Right lobe of liver (tissue), 6 donors: ENCODE measurements at regions not wholly inside any gene's neighbourhood (a gene's known extent, or its start where the extent isn't known, plus 50 kb on each side); places are given as distances from the start of the nearest gene placed in this dataset.
"Not testable (repeated sequence)": the region's sequence is repeated elsewhere in the genome, so short reads cannot be mapped to it uniquely, and the experiment has no call there.

Experiments used
- ATAC-seq, 4 donors: fragments of 200-7000 bp; cut with Tn5 transposase; one replicate each; pipeline ENCODE4 v1.9.1; 2020; ENCODE audit warnings: mild to moderate bottlenecking in 4 of 4, moderate library complexity in 4 of 4
- DNase-seq, 3 donors: peaks; one replicate each; pipeline ENCODE4 v3.0.0-alpha.2; 2020
- H3K27ac ChIP-seq, 3 donors: fragments of 200-600 bp; one replicate each; pipeline ENCODE4 v1.8.0; 2022
- H3K27me3 ChIP-seq, 2 donors: fragments of 200-600 bp; one replicate each; pipeline ENCODE4 v1.8.0; 2022
- H3K36me3 ChIP-seq, 4 donors: fragments of 200-600 bp; sonication (generic) in 1 of 4; one replicate each; pipeline versions ENCODE4 v1.5.1 to v1.8.0; 2017 to 2022; ENCODE audit warnings: control low read depth in 1 of 4
- H3K4me1 ChIP-seq, 4 donors: fragments of 200-600 bp; sonication (generic) in 1 of 4; one replicate each; pipeline versions ENCODE4 v1.5.1 to v1.8.0; 2017 to 2022; ENCODE audit warnings: control low read depth in 1 of 4
- H3K4me3 ChIP-seq, 3 donors: fragments of 200-600 bp; one replicate each; pipeline ENCODE4 v1.8.0; 2022
- H3K9me3 ChIP-seq, 4 donors: fragments of 200-600 bp; sonication (generic) in 1 of 4; one replicate each; pipeline versions ENCODE4 v1.5.1 to v1.8.0; 2017 to 2022; ENCODE audit warnings: control low read depth in 1 of 4
- CTCF ChIP-seq, 4 donors: fragments of 200-600 bp in 3 of 4; fragments of 450-650 bp in 1 of 4; IDR thresholded peaks; one replicate each; pipeline versions ENCODE4 v1.5.1 to v1.8.0; 2016 to 2022; ENCODE audit warnings: antibody characterized with exemption in 4 of 4, mild to moderate bottlenecking in 2 of 4
- POLR2A ChIP-seq: fragments of 450-650 bp; IDR thresholded peaks from one replicate; pipeline ENCODE4 v1.6.1; 2017; ENCODE audit warnings: antibody characterized with exemption, mild to moderate bottlenecking
- WGBS: methylation state at CpG from one replicate; pipeline ENCODE4 v1.1.6; 2018; ENCODE audit warnings: low coverage, low lambda C conversion rate; ENCODE audit not compliant: insufficient coverage; ENCODE audit errors: missing lambda C conversion rate; 5-methylcytosine and 5-hydroxymethylcytosine counted together
- intact Hi-C, 2 donors: fragments of 100-400 bp; cut with DNase I; formaldehyde crosslinking; loops; one replicate each; pipeline versions ENCODE4 v1.11.2 to v1.14.1; 2022
- donor health status: DM: no; HTN: yes; CAD: no.
- donor health status: DM: no; HTN: no; CAD: no.
- donor health status: DM: no; HTN: no; CAD: no.
- donor health status: DM: no; HTN: yes; CAD: no.
- donor health status: DM: no; HTN: yes; CAD: no.

DNA sequence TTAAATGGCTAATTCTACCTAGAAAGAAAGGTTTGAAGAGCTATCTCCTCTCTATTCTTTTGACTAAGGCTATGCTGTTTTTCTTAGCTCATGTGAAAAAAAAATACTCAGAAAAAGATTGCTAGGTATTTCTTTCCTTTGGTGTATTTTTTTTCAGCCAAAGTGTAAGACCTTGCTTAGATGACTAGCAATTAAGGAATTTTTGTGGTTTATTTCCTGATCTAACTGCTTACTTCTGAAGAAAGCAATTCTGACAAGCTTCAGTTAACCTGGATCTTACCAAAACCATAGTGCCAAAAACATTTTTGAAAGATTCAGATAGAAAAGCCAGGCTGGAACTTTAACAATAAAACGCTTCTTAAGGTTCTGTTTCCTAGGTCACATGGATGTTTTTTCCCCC lies 315.6 kb downstream of the SOX2 start:
- Histone ChIP-seq H3K4me3 (no peak overlapping the region), H3K9me3 (no peaks in the 10 kb centered on the region), H3K36me3 (no peaks in the 10 kb centered on the region), H3K27ac (no peak overlapping the region), H3K4me1 (no peaks in the 10 kb centered on the region), H3K27me3 (no peaks in the 10 kb centered on the region)
- TF ChIP-seq POLR2A, result no peak
- no peak for TF ChIP-seq CTCF (IDR thresholded peaks at IDR 0.05)
- intact Hi-C loops, result no loop called here
- DNase-seq (no peak), ATAC-seq (no peak)
- 80% methylated on average over 1 of the region's 1 CpG for WGBS

- no peak overlapping the region for H3K27ac ChIP-seq
- no peak for DNase-seq
- ATAC-seq, result no peak
- no peaks in the 10 kb centered on the region for H3K27me3 ChIP-seq
- no peak for TF ChIP-seq CTCF (IDR thresholded peaks at IDR 0.05)
- no peak for TF ChIP-seq POLR2A
- H3K9me3 ChIP-seq, result no peaks in the 10 kb centered on the region
- intact Hi-C loops, result no loop called here
- H3K36me3 ChIP-seq, result no peaks in the 10 kb centered on the region
- H3K4me3 ChIP-seq, result no peak overlapping the region
- H3K4me1 ChIP-seq, result no peaks in the 10 kb centered on the region
- WGBS, result 63% methylated on average over 2 of the region's 3 CpGs
These were observed 316.4 kb downstream of the SOX2 start for GRCh38 chr3:182028081-182028480.

GRCh38 chr3:182034231-182034630 lies 322.5 kb downstream of the SOX2 start:
- H3K4me3 ChIP-seq, H3K27ac ChIP-seq, H3K36me3 ChIP-seq, H3K27me3 ChIP-seq, H3K9me3 ChIP-seq, intact Hi-C loops, ATAC-seq, DNase-seq, H3K4me1 ChIP-seq: not testable (repeated sequence)
- WGBS, result 42% methylated on average over 1 of the region's 1 CpG

GRCh38 chr3:182035324-182035723 lies 323.6 kb downstream of the SOX2 start:
- H3K4me3 ChIP-seq, result no peak overlapping the region
- no peaks in the 10 kb centered on the region for H3K36me3 ChIP-seq
- DNase-seq (no peak), ATAC-seq (no peak)
- no peaks in the 10 kb centered on the region for H3K27me3 ChIP-seq
- H3K27ac ChIP-seq, result no peak overlapping the region
- H3K4me1 ChIP-seq, result peaks cover 0 to 2% (median 0%) of the 10 kb centered on the region in 4 donors
- no peaks in the 10 kb centered on the region for H3K9me3 ChIP-seq
- WGBS, result 58% methylated on average over 3 of the region's 3 CpGs
- intact Hi-C loops, result no loop called here
- TF ChIP-seq CTCF (IDR thresholded peaks at IDR 0.05), result no peak
- TF ChIP-seq POLR2A, result no peak

DNA sequence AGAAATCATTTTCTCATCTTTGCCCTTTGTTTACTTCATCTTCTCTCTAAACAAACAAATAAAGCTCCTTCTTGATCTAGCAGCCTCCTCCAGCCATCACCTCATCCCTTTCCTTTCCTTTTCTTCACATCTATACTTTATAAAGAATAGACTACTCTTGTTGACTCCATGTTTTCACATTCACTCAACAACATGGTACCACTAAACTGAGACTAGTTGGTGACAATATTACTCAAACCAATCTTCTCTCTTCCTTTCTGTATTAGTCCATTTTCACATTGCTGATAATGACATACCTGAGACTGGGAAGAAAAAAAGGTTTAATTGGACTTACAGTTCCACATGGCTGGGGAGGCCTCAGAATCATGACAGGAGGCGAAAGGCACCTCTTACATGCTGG lies 324.7 kb downstream of the SOX2 start:
- ATAC-seq (no peak), DNase-seq (no peak)
- no peak overlapping the region for H3K4me3 ChIP-seq
- no peaks in the 10 kb centered on the region for H3K27me3 ChIP-seq
- 88% methylated on average over 1 of the region's 1 CpG for WGBS
- H3K36me3 ChIP-seq, result no peaks in the 10 kb centered on the region
- intact Hi-C loops, result no loop called here
- no peak for TF ChIP-seq POLR2A
- TF ChIP-seq CTCF (IDR thresholded peaks at IDR 0.05), result no peak
- H3K4me1 ChIP-seq, result peaks cover 0 to 2% (median 0%) of the 10 kb centered on the region in 4 donors
- no peaks in the 10 kb centered on the region for H3K9me3 ChIP-seq
- H3K27ac ChIP-seq, result no peak overlapping the region
